SK-N-SH treated with all-trans-retinoic acid at 6 μM for 48 hours (cell line): ENCODE measurements at regions not wholly inside any gene's neighbourhood (a gene's known extent, or its start where the extent isn't known, plus 50 kb on each side); places are given as distances from the start of the nearest gene placed in this dataset.

ENCODE experiments used
- CSDC2 ChIP-seq: fragments of 250-450 bp; sonication (Bioruptor Pico); IDR thresholded peaks from 2 replicates; pipeline ENCODE4 v1.5.0; 2020; ENCODE audit warnings: mild to moderate bottlenecking, moderate library complexity
- OSR1 ChIP-seq: fragments of 250-450 bp; sonication (Bioruptor Pico); IDR thresholded peaks from 2 replicates; pipeline ENCODE4 v1.8.0; 2022; ENCODE audit warnings: moderate library complexity, mild to moderate bottlenecking, inconsistent platforms
- PATZ1 ChIP-seq: fragments of 250-450 bp; sonication (Bioruptor Pico); IDR thresholded peaks from 2 replicates; pipeline ENCODE4 v1.8.0; 2020; ENCODE audit warnings: mild to moderate bottlenecking, moderate library complexity, borderline replicate concordance
- RARB ChIP-seq: fragments of 250-450 bp; sonication (Bioruptor Pico); IDR thresholded peaks from 2 replicates; pipeline ENCODE4 v1.8.0; 2021; ENCODE audit warnings: mild to moderate bottlenecking, moderate library complexity
- ZFP3 ChIP-seq: fragments of 250-450 bp; sonication (Bioruptor Pico); IDR thresholded peaks from 2 replicates; pipeline ENCODE4 v1.5.0; 2020; ENCODE audit warnings: mild to moderate bottlenecking, moderate library complexity
- ZNF565 ChIP-seq: fragments of 450-650 bp; formaldehyde crosslinking; conservative IDR thresholded peaks from 2 replicates; pipeline ENCODE4 v1.5.0; 2020; ENCODE audit warnings: low read depth, mild to moderate bottlenecking, moderate library complexity
- ZNF70 ChIP-seq: fragments of 450-650 bp; formaldehyde crosslinking; IDR thresholded peaks from 2 replicates; pipeline ENCODE4 v1.5.0; 2020; ENCODE audit warnings: mild to moderate bottlenecking, moderate library complexity

DNA sequence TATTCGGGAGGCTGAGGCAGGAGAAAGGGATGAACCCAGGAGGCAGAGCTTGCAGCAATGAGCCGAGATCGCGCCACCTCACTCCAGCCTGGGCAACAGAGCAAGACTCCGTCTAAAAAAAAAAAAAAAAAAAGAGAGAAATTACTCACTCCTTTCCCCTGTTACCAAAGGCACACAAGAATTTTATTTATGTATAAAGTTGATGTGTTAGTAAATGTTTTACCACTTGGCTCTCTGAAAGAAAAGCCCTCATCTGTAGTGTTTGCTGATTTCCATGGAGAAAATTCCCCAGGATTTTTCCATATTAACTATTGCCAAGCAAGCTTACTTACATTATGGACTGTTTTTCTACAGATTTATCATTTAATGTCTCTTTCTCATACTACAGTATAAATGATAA is 142.1 kb upstream of the PABPC4L start:
- no peak for TF ChIP-seq ZFP3 (CRISPR knock-in tag)
- TF ChIP-seq RARB (CRISPR knock-in tag), result no peak
- no peak for TF ChIP-seq CSDC2 (CRISPR knock-in tag)
- no peak for TF ChIP-seq ZNF565 (CRISPR knock-in tag)
- TF ChIP-seq ZNF70, result no peak
- TF ChIP-seq PATZ1 (CRISPR knock-in tag), result no peak
- no peak for TF ChIP-seq OSR1
